ENCODE measurements at regions not wholly inside any gene's neighbourhood (a gene's known extent, or its start where the extent isn't known, plus 50 kb on each side); places are given as distances from the start of the nearest gene placed in this dataset.

- Histone ChIP-seq H3K4me3 (ENCODE audit: low read depth, low read length) (no peak overlapping the region), H3K27ac (ENCODE audit: extremely low read depth, low read depth, low read length) (no peak overlapping the region), H3K9me3 (ENCODE audit: control insufficient read depth, insufficient read depth, low read depth, low read length) (no peaks in the 10 kb centered on the region), H3K4me1 (ENCODE audit: control insufficient read depth, insufficient read depth, low read length) (no peaks in the 10 kb centered on the region), H3K36me3 (ENCODE audit: control insufficient read depth in 2 of 2, insufficient read depth in 1 of 2, low read length in 2 of 2) (no peaks in the 10 kb centered on the region)
- ChIA-PET CTCF (no interaction called here), POLR2A (no interaction called here)
- TF ChIP-seq ZBTB48 (tag by site-specific recombination; IDR thresholded peaks at IDR 0.05) (no peak), ZNF639 (tag by site-specific recombination; IDR thresholded peaks at IDR 0.05) (no peak), SALL2 (tag by site-specific recombination; IDR thresholded peaks at IDR 0.05; ENCODE audit: borderline replicate concordance) (no peak), ZNF76 (tag by site-specific recombination; IDR thresholded peaks at IDR 0.05; ENCODE audit: borderline replicate concordance, low read depth) (no peak), ZNF664 (tag by site-specific recombination; IDR thresholded peaks at IDR 0.05) (no peak), ZBTB10 (tag by site-specific recombination; IDR thresholded peaks at IDR 0.05) (no peak), ZNF670 (tag by site-specific recombination; IDR thresholded peaks at IDR 0.05; ENCODE audit: low read depth) (no peak), KLF16 (tag by site-specific recombination; IDR thresholded peaks at IDR 0.05) (no peak), ZNF488 (tag by site-specific recombination; IDR thresholded peaks at IDR 0.05) (no peak), OSR2 (tag by site-specific recombination; IDR thresholded peaks at IDR 0.05) (no peak), ZNF335 (tag by site-specific recombination; conservative IDR thresholded peaks at IDR 0.05) (no peak), ZNF560 (tag by site-specific recombination; IDR thresholded peaks at IDR 0.05; ENCODE audit: borderline replicate concordance) (no peak), ZNF266 (tag by site-specific recombination; IDR thresholded peaks at IDR 0.05; ENCODE audit: low read depth) (no peak), ZNF175 (tag by site-specific recombination; IDR thresholded peaks at IDR 0.05) (no peak), ZNF132 (tag by site-specific recombination; IDR thresholded peaks at IDR 0.05; ENCODE audit: borderline replicate concordance) (no peak), ZNF354C (tag by site-specific recombination; IDR thresholded peaks at IDR 0.05; ENCODE audit: borderline replicate concordance, low read depth) (no peak), BCL11A (tag by site-specific recombination; IDR thresholded peaks at IDR 0.05; ENCODE audit: low read depth) (no peak), ZNF677 (tag by site-specific recombination; IDR thresholded peaks at IDR 0.05) (no peak)
Observed at GRCh38 chr7:109772161-109772560, 1202.5 kb downstream of the DNAJB9 start.

- ChIA-PET CTCF (no interaction called here), POLR2A (no interaction called here)
- Histone ChIP-seq H3K27ac (ENCODE audit: extremely low read depth, low read depth, low read length) (no peak overlapping the region), H3K4me1 (ENCODE audit: control insufficient read depth, insufficient read depth, low read length) (no peaks in the 10 kb centered on the region), H3K36me3 (ENCODE audit: control insufficient read depth in 2 of 2, insufficient read depth in 1 of 2, low read length in 2 of 2) (no peaks in the 10 kb centered on the region), H3K9me3 (ENCODE audit: control insufficient read depth, insufficient read depth, low read depth, low read length) (no peaks in the 10 kb centered on the region), H3K4me3 (ENCODE audit: low read depth, low read length) (no peak overlapping the region)
- TF ChIP-seq ZNF76 (tag by site-specific recombination; IDR thresholded peaks at IDR 0.05; ENCODE audit: borderline replicate concordance, low read depth) (no peak), TCF7L2 (IDR thresholded peaks at IDR 0.05; ENCODE audit: borderline replicate concordance, low read depth, low read length) (no peak), ZNF473 (tag by site-specific recombination; IDR thresholded peaks at IDR 0.05) (no peak), TSHZ1 (tag by site-specific recombination; IDR thresholded peaks at IDR 0.05; ENCODE audit: borderline replicate concordance) (no peak), ZSCAN30 (tag by site-specific recombination; IDR thresholded peaks at IDR 0.05) (no peak), ZNF580 (tag by site-specific recombination; IDR thresholded peaks at IDR 0.05) (no peak), ZNF114 (tag by site-specific recombination; IDR thresholded peaks at IDR 0.05) (no peak), BCL11A (tag by site-specific recombination; IDR thresholded peaks at IDR 0.05; ENCODE audit: low read depth) (no peak)
Observed at GRCh38 chr7:109782806-109783205, 1213.1 kb downstream of the DNAJB9 start.
